HG02678 (cell line): ENCODE measurements at regions not wholly inside any gene's neighbourhood (a gene's known extent, or its start where the extent isn't known, plus 50 kb on each side); places are given as distances from the start of the nearest gene placed in this dataset.

Source experiments
- ATAC-seq: cut with Tn5 transposase; IDR thresholded peaks from one replicate; pipeline ENCODE4 v1.9.1; 2021; ENCODE audit warnings: mild to moderate bottlenecking, moderate library complexity; ENCODE audit not compliant: unreplicated experiment

GRCh38 chr1:4407851-4408250 is 246.6 kb upstream of the AJAP1 start:
- ATAC-seq = no peak

- ATAC-seq = no peak
Measured at GRCh38 chr1:4408380-4408779, 246.0 kb upstream of the AJAP1 start.

GRCh38 chr1:4411862-4412261 is 242.5 kb upstream of the AJAP1 start:
- ATAC-seq = no peak

- no peak for ATAC-seq
Measured at GRCh38 chr1:4415476-4415875, 238.9 kb upstream of the AJAP1 start.

- ATAC-seq = no peak
Measured at GRCh38 chr1:4416189-4416588, 238.2 kb upstream of the AJAP1 start.

GRCh38 chr1:4418021-4418420 is 236.4 kb upstream of the AJAP1 start:
- no peak for ATAC-seq

GRCh38 chr1:4421986-4422385 is 232.4 kb upstream of the AJAP1 start:
- no peak for ATAC-seq

GRCh38 chr1:4422504-4423289 is 231.7 kb upstream of the AJAP1 start:
- ATAC-seq = no peak

GRCh38 chr1:4424254-4424653 is 230.2 kb upstream of the AJAP1 start:
- ATAC-seq = no peak

- ATAC-seq = no peak
Measured at GRCh38 chr1:4424766-4425165, 229.6 kb upstream of the AJAP1 start.

- ATAC-seq = no peak
Measured at GRCh38 chr1:4425892-4426291, 228.5 kb upstream of the AJAP1 start.

- ATAC-seq = no peak
Measured at GRCh38 chr1:4428711-4429110, 225.7 kb upstream of the AJAP1 start.

GRCh38 chr1:4430406-4431365 is 223.7 kb upstream of the AJAP1 start:
- no peak for ATAC-seq

- no peak for ATAC-seq
Measured at GRCh38 chr1:4431491-4431890, 222.9 kb upstream of the AJAP1 start.

GRCh38 chr1:4433075-4433474 is 221.3 kb upstream of the AJAP1 start:
- ATAC-seq = no peak

GRCh38 chr1:4444086-4444485 is 210.3 kb upstream of the AJAP1 start:
- ATAC-seq = no peak

- no peak for ATAC-seq
Measured at GRCh38 chr1:4447778-4448420, 206.5 kb upstream of the AJAP1 start.

- ATAC-seq = no peak
Measured at GRCh38 chr1:4449972-4450371, 204.4 kb upstream of the AJAP1 start.

- no peak for ATAC-seq
Measured at GRCh38 chr1:4452701-4453100, 201.7 kb upstream of the AJAP1 start.

- no peak for ATAC-seq
Measured at GRCh38 chr1:4460052-4460451, 194.4 kb upstream of the AJAP1 start.

GRCh38 chr1:4460651-4461050 is 193.8 kb upstream of the AJAP1 start:
- ATAC-seq = no peak
